H54 (cell line): ENCODE measurements at regions not wholly inside any gene's neighbourhood (a gene's known extent, or its start where the extent isn't known, plus 50 kb on each side); places are given as distances from the start of the nearest gene placed in this dataset.

ENCODE experiments used
- DNase-seq: peaks from one replicate; pipeline ENCODE4 v3.0.0; 2011; ENCODE audit warnings: low spot score, mixed read lengths; ENCODE audit not compliant: insufficient read length
- FAIRE-seq: peaks from 3 replicates; lab custom pipeline; 2011; peaks lifted over from hg19 to GRCh38; lab: Jason Lieb, UNC
- POLR2A ChIP-seq: IDR thresholded peaks from 2 replicates; pipeline ENCODE4 v1.6.1; 2011; ENCODE audit warnings: low read depth, mild to moderate bottlenecking, low read length

- no peak for TF ChIP-seq POLR2A
- FAIRE-seq = no peak
- DNase-seq = no peak
These were observed 147.3 kb downstream of the CCDC34 start for GRCh38 chr11:27215471-27216269.

GRCh38 chr11:27214713-27215112 lies 148.3 kb downstream of the CCDC34 start:
- DNase-seq = no peak
- TF ChIP-seq POLR2A = no peak
- FAIRE-seq = no peak

- FAIRE-seq (no peak), DNase-seq (peak; percentile 23)
- TF ChIP-seq POLR2A = no peak
These were observed 149.8 kb downstream of the CCDC34 start for GRCh38 chr11:27213232-27213660.

GRCh38 chr11:27212248-27212780 lies 150.7 kb downstream of the CCDC34 start:
- TF ChIP-seq POLR2A = no peak
- DNase-seq = no peak
- FAIRE-seq = no peak

GRCh38 chr11:27211370-27212127 lies 151.5 kb downstream of the CCDC34 start:
- no peak for TF ChIP-seq POLR2A
- FAIRE-seq (no peak), DNase-seq (no peak)

- DNase-seq (no peak), FAIRE-seq (no peak)
- TF ChIP-seq POLR2A = no peak
These were observed 152.5 kb downstream of the CCDC34 start for GRCh38 chr11:27210531-27210930.

GRCh38 chr11:27209562-27210005 lies 153.4 kb downstream of the CCDC34 start:
- TF ChIP-seq POLR2A = no peak
- peak; percentile 62 for DNase-seq
- peak; percentile 90 for FAIRE-seq

- FAIRE-seq = no peak
- DNase-seq = no peak
- TF ChIP-seq POLR2A = no peak
These were observed 154.2 kb downstream of the CCDC34 start for GRCh38 chr11:27208846-27209245.

GRCh38 chr11:27207025-27207650 lies 155.9 kb downstream of the CCDC34 start:
- no peak for FAIRE-seq

GRCh38 chr11:27205779-27206570 lies 157.0 kb downstream of the CCDC34 start:
- FAIRE-seq (no peak), DNase-seq (no peak)
- TF ChIP-seq POLR2A = no peak

More at GRCh38 chr11:27207025-27207650, 155.9 kb downstream of the CCDC34 start:
- no peak for TF ChIP-seq POLR2A
- no peak for DNase-seq

- TF ChIP-seq POLR2A = no peak
- FAIRE-seq (no peak), DNase-seq (no peak)
These were observed 157.8 kb downstream of the CCDC34 start for GRCh38 chr11:27205250-27205649.

- FAIRE-seq (no peak), DNase-seq (no peak)
- no peak for TF ChIP-seq POLR2A
These were observed 158.5 kb downstream of the CCDC34 start for GRCh38 chr11:27204529-27204928.

- no peak for DNase-seq
- no peak for TF ChIP-seq POLR2A
- no peak for FAIRE-seq
These were observed 159.9 kb downstream of the CCDC34 start for GRCh38 chr11:27203077-27203647.
